ENCODE measurements at regions not wholly inside any gene's neighbourhood (a gene's known extent, or its start where the extent isn't known, plus 50 kb on each side); places are given as distances from the start of the nearest gene placed in this dataset.

- no peak for DNase-seq
Observed at GRCh38 chr11:97814325-97814959, 1206.3 kb upstream of the CNTN5 start.

- DNase-seq = no peak
Observed at GRCh38 chr11:97815667-97816066, 1205.1 kb upstream of the CNTN5 start.

DNA sequence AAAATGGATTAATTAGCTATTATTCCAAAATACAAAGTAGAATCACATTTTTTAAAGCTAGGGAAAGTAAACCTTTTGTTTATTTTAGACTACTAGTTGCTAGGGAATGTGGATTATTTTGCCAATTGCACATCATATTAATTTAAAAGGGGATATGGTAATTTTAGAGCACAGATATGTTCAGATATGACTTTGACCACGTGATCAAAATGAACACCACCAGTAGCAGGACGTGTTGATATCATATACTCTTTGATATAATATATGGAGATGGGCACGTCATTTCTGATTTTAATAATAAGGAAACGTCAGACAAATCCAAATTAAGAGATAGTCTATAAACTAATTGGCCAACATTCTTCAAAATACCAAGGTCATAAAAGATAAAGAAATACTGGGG lies 1188.3 kb upstream of the CNTN5 start:
- DNase-seq = no peak

DNA sequence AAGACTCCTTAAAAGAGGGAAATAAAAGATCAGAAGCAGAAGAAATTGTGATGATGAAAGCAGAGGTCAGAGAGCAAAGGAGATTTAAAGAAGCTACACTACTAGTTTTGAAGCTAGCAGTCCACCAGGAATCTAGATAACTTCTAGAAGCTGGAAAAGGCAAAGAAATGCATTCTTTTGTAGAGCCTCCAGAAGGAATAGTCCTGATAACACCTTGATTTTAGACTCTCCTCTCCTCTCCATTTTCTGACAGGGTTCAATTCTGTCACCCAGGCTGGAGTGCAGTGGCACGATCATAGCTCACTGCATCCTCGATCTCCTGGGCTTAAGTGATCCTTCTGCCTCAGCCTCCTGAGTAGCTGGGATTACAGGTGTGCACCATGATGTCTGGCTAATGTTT lies 1187.3 kb upstream of the CNTN5 start:
- no peak for DNase-seq

- no peak for DNase-seq
Observed at GRCh38 chr11:97844016-97844415, 1176.7 kb upstream of the CNTN5 start.

- DNase-seq = no peak
Observed at GRCh38 chr11:97847730-97848129, 1173.0 kb upstream of the CNTN5 start.

- no peak for DNase-seq
Observed at GRCh38 chr11:97850701-97851100, 1170.0 kb upstream of the CNTN5 start.

DNA sequence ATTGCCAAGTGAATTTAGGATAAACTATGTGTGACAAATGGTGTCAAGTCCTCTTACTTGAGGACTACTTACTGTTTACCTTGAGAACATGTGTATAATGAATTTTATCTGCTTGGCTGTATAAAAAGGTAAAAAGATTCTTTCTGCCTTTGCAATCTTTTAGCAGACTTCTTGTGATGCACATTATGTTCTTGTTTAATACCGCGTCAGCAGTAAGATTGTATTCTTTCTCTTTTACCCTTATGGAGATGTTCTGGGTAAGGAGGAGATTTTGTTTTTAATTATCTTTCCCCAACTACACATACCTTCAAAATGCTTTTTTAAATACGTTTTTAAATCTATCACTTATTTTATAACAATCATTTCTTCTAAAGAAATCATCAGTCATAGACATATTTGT lies 1166.4 kb upstream of the CNTN5 start:
- no peak for DNase-seq

- no peak for DNase-seq
Observed at GRCh38 chr11:97854877-97855276, 1165.9 kb upstream of the CNTN5 start.

- DNase-seq = peak; percentile 95
Observed at GRCh38 chr11:97856666-97857065, 1164.1 kb upstream of the CNTN5 start.

GRCh38 chr11:97860237-97860636 lies 1160.5 kb upstream of the CNTN5 start:
- DNase-seq = no peak

DNA sequence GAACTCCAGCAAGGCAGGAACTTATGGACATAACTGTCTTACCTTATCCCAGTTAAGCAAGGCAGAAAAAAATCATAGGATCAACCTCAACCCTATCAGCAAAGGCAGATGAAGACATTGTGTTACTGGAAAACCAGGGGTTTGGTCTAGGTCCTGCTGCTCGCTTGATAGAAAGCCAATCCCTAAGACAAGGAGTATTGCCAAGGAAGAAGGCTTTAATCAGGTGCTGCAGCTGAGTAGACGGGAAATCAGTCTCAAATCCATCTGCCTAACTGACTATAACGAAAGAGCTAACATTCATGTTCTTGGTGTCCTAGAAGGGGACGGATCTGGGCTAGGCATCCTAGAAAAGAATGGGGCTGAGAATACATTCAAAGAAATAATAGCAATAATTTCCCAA lies 1158.7 kb upstream of the CNTN5 start:
- DNase-seq = no peak

DNA sequence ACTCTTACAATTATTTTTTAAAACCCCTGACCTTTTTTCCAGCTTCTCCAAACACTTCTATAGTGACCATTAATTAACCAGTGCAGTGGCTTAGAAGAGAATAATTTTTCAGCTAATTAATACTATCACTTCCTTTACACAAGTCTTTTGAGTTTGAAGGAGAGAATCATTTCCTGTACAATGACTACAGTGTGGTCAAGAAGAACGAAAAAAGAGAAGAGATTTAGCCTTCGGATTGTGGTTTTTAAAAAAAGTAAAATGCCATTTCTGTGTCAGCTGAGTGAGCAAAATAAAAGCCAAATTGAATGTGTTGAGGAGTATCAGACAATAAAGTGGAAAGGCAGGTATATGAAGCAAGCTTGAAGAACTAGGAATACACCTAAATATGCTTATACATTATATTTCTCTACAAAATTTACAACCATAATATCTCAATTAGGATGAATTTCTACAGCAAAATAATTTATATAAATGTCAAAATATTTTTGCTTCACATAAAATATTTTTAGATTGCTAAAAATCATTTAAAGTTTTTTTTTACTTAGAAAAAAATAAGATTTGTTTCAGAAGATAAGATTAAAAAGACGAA lies 1155.2 kb upstream of the CNTN5 start:
- no peak for DNase-seq

GRCh38 chr11:97871816-97872215 lies 1148.9 kb upstream of the CNTN5 start:
- no peak for DNase-seq

DNA sequence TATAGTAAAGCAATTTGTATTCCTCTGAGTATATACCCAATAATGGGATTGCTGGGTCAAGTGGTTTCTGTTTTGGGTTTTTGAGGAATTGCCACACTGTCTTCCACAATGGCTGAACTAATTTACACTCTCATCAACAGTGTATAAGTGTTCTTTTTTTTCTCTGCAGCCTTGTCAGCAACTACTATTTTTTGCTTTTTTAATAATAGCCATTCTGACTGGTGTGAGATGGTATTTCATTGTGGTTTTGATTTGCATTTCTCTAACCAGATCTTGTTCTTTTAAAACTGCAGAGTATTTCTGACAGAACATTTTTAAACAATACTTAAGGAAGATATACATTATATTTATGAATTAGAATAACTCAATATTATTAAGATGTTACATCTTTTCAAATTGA lies 1140.5 kb upstream of the CNTN5 start:
- no peak for DNase-seq

DNA sequence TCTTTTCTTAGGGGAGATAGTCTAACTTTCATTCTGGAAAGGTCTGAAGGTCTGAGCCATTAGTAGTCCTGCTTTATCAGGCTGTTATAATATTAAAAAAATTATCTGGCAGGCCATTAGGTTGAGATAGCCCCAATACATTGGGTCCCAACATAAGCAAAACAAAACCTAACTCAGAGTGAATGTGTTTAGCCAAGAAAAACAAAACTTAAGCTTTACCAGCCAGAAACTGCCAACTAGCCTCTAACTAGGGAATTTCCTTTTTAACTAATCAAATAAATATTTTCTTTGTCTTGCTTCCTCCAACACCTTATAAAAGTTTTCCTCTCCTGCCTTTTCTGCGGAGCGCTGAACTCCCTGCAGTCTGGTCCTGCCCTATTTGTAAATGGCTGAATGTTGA lies 1137.7 kb upstream of the CNTN5 start:
- DNase-seq = no peak

GRCh38 chr11:97888641-97889040 lies 1132.1 kb upstream of the CNTN5 start:
- DNase-seq = peak; percentile 37

- DNase-seq = no peak
Observed at GRCh38 chr11:97890466-97890865, 1130.3 kb upstream of the CNTN5 start.

DNA sequence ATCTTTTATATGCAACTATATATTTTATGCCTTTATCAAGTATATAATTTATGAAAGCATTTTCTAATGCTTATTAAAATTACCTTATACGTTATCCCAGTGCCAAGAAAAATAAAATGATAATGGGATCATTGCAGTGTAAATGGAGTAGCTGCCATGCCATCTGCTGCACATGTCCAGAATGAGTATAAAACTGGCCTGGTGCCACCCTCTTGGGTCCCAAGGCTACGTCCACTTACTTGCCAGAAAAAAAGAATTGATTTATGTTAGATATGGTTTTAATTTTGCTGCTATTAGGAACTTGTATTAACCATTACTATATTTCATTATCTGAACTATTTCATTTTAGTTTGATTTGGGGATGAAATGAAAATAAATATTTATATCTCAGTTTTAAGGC lies 1127.1 kb upstream of the CNTN5 start:
- DNase-seq = no peak

GRCh38 chr11:97894978-97895377 lies 1125.8 kb upstream of the CNTN5 start:
- DNase-seq = no peak

DNA sequence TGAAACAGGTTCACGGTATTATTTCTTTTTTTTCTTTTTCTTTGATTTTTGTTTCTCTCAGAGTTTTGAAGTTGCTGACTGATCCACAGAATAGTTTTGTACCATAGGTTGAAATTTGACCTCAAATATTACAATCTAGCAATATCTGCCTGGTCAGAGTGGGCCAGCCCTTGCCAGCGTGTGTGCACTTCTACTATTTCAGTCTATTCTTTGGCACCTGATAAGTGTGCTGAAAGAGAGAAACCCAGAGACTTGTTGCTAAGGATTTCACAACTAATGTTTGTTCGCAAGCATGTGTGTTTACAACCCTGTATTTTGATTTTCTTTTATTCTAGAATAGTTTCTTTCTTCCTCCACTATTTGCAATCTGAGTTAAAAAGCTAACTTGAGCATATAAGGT lies 1125.2 kb upstream of the CNTN5 start:
- DNase-seq = no peak

DNA sequence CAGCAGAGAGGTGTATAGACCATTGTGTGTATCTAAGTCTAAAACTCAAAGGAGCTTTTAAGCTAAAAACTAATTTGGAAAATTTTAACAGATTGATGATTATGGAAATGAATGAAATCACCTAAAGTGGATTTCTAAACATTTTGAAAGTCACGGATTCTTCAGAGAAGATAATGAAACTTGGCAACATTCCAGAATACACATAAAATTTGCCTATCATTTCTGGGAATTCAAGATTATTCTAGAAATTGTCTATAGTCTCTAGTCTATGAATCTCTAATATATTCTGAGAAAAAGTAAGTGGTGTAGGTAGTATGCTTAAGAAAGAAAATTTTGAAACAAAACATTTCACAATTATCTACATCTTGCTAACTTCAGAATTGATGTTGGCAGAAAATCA lies 1117.9 kb upstream of the CNTN5 start:
- DNase-seq = no peak

DNA sequence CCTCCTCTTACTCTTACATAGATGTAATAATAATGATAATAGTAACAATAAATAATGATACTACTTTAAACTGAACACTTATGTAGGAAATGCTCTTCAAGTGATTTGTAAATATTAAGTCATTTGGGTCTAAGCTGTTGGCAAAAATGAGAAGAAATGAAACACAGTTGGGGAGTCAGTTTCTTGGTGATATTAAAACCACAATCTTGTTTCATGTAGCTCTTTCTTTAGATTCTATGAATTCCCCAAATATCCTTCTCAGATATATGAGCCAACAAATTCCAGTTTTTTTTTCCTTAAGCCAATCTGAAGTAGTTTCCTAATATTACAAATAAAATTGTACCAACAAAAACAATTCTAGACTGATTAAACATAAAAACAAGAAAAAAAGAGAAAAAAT lies 1115.6 kb upstream of the CNTN5 start:
- DNase-seq = no peak

DNA sequence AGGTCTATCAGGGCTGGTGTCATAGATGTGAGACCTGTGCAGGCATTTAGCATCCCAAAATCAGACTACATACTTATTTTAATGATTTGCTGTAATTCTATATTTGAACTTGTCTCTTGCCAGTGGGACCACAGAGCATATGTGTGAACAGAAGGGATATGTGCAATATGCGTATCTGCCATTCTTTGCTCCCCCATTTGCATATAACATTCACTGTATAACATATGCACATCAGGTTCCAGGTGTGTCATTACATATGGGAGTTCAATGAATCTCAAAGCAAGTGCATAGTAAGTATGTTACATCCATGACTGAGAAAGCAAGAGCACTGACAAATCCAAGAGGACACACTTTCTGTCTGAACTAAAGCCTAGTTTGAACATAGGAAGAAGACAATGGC lies 1115.1 kb upstream of the CNTN5 start:
- DNase-seq = no peak

- no peak for DNase-seq
Observed at GRCh38 chr11:97908354-97908753, 1112.4 kb upstream of the CNTN5 start.
